GM21825 (cell line): ENCODE measurements at regions not wholly inside any gene's neighbourhood (a gene's known extent, or its start where the extent isn't known, plus 50 kb on each side); places are given as distances from the start of the nearest gene placed in this dataset.
"Not testable (repeated sequence)": the region's sequence is repeated elsewhere in the genome, so short reads cannot be mapped to it uniquely, and the experiment has no call there.

ENCODE experiments used
- ATAC-seq: cut with Tn5 transposase; IDR thresholded peaks from one replicate; pipeline ENCODE4 v1.9.1; 2021; ENCODE audit warnings: mild to moderate bottlenecking, moderate library complexity; ENCODE audit not compliant: unreplicated experiment

DNA sequence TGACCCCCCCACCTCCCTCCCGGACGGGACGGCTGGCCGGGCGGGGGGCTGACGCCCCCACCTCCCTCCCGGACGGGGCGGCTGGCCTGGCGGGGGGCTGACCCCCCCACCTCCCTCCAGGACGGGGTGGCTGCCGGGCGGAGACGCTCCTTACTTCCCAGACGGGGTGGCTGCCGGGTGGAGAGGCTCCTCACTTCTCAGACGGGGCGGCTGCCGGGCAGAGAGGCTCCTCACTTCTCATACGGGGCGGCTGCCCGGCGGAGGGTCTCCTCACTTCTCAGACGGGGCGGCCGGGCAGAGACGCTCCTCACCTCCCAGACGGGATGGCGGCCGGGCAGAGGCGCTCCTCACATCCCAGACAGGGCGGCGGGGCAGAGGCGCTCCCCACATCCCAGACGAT, 84.7 kb downstream of the OR2B2 start:
- ATAC-seq = not testable (repeated sequence)

DNA sequence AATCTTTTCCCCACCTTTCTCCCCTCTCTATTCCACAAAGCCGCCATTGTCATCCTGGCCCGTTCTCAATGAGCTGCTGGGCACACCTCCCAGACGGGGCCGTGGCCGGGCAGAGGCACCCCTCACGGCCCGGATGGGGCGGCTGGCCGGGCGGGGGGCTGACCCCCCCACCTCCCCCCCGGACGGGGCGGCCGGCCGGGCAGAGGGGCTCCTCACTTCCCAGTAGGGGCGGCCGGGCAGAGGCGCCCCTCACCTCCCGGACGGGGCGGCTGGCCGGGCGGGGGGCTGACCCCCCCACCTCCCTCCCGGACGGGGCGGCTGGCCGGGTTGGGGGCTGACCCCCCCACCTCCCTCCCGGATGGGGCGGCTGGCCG, 85.6 kb downstream of the OR2B2 start:
- ATAC-seq = not testable (repeated sequence)

DNA sequence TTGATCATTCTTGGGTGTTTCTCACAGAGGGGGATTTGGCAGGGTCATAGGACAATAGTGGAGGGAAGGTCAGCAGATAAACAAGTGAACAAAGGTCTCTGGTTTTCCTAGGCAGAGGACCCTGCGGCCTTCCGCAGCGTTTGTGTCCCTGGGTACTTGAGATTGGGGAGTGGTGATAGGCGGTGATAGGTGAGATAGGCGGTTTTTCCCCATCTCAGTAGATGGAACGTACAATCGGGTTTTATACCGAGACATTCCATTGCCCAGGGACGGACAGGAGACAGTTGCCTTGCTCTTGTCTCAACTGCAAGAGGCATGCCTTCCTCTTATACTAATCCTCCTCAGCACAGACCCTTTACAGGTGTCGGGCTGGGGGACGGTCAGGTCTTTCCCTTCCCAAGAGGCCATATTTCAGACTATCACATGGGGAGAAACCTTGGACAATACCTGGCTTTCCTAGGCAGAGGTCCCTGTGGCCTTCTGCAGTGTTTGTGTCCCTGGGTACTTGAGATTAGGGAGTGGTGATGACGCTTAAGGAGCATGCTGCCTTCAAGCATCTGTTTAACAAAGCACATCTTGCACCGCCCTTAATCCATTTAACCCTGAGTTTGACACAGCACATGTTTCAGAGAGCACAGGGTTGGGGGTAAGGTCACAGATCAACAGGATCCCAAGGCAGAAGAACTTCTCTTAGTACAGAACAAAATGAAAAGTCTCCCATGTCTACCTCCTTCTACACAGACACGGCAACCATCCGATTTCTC, 86.2 kb downstream of the OR2B2 start:
- ATAC-seq = not testable (repeated sequence)

DNA sequence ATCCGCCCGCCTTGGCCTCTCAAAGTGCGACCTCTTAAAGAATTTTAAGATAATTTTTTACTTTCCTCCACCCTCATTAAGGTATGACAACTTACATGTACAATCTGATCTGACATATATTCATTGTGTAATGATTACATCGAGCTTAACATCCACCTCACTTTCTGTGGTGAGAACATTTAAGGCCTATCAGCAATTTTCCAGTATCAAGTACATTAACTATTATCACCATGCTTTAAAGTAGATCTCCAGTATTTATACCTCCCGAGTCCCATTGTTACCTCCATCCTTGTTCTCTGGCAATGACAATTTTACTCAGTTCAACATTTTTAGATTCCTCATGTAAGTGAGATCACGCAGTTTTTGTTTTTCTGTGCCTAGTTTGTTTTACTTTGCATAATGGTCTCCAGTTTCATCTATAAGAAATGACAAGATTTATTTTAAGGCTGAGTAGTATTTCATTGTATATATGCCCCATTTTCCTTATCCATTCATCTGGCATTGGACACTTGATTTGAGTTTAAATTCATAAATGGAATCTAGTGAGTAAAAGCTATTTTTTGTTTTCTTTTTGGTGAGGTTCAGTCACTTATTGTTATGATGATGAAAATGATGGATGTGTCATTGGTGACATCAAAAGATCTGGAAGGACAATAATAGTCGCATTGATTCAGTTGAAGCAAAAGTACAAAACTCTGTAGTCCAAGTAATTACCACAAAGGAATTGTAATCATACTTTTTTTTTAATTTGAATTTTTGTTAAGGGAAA, 87.0 kb downstream of the OR2B2 start:
- peak; percentile 1 for ATAC-seq

DNA sequence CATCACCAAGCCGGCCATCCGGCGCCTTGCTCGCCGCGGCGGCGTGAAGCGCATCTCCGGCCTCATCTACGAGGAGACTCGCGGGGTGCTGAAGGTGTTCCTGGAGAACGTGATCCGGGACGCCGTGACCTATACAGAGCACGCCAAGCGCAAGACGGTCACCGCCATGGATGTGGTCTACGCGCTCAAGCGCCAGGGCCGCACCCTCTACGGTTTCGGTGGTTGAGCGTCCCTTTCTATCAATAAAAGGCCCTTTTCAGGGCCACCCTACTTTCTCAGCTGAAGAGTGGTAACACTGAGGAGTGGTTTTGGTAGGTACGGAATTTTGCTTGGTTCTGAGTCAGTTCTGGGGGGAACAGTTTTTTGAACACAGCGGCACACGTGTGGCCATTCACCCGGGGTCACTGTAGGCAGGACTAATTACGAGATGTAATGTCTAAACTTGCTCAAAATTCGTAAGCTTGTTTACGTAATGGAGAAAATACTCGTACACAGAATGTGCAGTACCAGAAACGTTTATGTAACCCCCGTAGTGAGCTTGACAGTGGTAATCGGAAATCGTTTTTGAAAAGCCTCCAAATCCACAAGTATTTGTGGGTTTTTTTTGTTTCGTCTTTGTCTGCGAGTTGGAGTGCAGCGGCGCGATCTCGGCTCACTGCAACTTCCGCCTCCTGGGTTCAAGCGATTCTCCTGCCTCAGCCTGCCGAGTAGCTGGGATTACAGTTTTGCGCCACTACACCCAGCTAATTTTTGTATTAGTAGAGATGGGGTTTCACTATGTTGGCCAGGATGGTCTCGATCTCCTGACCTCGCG, 87.8 kb downstream of the OR2B2 start:
- peak; percentile 38 for ATAC-seq

DNA sequence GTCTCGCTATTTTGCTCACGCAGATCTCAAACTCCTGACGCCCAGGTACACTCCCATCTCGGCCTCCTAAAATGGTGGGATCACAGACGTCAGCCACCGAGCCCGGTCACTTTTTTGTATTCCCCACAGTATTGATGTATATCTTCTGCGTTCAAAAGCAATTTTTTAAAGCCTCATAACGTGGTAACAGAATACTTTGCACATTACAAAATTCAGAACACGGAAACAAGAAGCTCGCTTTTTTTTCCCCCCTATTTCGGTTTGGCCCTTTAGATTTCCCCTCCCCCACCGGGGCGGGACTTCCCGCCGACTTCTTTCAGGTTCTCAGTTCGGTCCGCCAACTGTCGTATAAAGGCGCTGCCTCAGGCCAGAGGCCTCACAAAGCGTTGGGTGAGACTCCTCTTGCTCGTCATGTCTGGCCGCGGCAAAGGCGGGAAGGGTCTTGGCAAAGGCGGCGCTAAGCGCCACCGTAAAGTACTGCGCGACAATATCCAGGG, 88.4 kb downstream of the OR2B2 start:
- peak; percentile 72 for ATAC-seq

DNA sequence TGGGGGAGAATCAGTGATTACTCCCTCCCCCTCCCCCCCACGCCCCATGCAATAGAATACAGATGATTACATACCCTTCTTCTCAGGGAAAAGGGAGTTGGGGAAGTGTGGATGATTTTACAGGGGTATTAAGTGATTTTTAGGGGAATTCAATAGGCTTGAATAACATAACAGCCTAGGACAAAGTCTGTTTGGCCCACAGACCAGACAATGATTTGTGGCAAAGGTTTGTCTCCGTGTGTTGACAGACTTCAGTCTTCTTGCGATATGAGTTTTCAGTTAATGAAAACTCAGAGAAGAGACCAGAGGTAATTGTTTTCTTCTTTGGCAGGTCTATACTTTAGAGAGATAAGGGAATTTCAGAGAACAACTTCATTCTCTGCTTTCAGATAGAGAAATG, 95.3 kb downstream of the OR2B2 start:
- ATAC-seq = no peak

DNA sequence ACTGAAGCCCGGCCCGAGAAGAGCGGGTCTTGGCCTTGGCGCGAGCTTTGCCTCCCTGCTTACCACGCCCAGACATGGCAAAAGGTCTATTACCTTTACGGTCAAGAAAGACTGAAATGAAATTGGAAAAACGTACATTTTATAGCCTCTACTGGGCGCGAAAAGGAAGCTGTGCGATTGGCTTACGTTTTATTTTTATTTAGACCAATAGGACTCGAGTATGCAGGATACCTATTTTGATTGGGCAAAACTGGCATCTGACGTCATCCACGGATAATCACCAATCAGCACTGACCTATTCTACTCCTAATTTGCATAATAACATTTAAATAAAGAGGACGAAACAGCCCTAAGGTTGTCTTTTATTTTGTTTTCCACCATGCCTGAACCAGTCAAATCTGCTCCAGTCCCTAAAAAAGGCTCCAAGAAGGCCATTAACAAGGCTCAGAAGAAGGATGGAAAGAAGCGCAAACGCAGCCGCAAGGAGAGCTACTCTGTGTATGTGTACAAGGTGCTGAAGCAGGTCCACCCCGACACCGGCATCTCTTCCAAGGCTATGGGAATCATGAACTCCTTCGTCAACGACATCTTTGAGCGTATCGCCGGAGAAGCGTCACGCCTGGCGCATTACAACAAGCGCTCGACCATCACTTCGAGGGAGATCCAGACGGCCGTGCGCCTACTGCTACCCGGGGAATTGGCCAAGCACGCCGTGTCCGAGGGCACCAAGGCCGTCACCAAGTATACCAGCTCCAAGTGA, 97.4 kb downstream of the OR2B2 start:
- peak; percentile 47 for ATAC-seq

DNA sequence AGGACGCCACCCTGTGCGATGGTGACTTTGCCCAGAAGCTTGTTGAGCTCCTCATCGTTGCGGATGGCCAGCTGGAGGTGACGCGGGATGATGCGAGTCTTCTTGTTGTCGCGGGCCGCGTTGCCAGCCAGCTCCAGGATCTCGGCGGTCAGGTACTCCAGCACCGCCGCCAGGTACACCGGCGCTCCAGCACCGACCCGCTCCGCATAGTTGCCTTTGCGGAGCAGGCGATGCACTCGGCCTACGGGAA, 97.9 kb downstream of the OR2B2 start:
- ATAC-seq = not testable (repeated sequence)

DNA sequence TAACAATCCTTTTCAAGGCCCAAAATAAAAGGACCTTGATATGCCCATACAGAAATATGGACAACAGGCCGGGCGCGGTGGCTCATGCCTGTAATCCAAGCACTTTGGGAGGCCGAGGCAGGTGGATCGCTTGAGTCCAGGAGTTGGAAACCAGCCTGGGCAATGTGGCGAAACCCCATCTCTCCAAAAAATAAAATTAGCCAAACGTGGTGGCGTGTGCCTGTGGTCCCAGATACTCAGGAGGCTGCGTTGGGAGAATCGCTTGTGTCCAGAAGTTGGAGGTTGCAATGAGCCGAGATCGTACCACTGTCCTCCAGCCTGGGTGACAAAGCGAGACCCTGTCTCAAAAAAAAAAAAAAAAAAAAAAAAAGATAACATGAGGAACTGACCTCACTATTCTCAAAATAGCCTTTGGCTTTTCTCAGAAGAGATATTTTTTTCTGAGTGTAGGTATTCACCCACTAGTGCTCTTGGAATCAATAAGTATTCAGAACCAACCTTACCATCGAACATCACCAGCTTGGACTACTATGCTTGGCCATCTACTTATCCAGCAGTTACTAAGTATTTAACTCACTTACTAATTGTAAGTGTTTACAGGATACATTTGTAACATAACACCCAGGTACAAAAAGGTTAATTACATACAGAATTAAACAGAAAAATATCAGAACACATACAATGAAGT, 99.2 kb downstream of the OR2B2 start:
- ATAC-seq = no peak

DNA sequence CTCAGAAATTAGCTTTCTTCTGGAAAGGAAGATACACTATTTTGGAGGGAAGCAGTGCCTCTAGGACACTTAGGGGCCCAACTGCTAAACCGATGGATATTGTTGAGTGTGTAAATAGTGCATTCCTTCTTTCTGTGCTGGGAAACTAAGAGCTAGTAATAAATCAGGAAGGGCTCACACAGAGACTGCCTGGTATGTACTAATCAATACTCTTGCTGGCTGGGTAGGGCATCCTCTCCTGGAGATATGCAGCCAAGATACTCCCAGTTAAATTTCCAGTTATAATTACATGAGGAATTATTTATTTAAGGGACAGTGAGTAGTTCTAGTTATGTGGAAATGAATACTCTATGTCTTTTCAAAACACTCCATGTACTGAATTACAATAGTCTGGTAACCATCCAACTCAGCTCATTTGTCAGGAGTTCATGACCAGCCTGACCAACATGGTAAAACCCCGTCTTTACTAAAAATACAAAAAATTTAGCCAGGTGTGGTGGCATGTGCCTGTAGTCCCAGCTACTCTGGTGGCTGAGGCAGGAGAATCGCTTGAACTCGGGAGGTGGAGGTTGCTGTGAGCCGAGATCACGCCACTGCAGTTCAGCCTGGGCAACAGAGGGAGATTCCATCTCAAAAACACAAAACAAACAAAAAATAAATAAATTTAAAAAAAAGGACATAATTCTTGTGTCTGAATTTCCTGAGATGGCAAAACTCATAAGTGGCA, 100.0 kb downstream of the OR2B2 start:
- no peak for ATAC-seq

DNA sequence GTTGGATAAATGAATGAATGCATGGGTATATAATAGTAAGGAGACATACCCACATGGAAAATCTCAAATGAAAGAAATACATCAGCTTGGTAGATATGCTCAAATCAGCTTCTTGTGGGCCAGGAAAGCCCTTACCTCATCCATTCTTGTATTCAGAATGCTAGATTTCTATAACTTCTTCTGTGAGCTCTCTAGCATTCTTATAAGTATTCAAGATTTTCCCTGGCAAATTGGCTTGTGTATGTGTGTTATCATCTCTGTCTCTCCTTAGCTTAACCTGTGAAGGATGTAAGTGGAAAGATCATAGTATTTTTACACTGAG, 100.8 kb downstream of the OR2B2 start:
- ATAC-seq = no peak

DNA sequence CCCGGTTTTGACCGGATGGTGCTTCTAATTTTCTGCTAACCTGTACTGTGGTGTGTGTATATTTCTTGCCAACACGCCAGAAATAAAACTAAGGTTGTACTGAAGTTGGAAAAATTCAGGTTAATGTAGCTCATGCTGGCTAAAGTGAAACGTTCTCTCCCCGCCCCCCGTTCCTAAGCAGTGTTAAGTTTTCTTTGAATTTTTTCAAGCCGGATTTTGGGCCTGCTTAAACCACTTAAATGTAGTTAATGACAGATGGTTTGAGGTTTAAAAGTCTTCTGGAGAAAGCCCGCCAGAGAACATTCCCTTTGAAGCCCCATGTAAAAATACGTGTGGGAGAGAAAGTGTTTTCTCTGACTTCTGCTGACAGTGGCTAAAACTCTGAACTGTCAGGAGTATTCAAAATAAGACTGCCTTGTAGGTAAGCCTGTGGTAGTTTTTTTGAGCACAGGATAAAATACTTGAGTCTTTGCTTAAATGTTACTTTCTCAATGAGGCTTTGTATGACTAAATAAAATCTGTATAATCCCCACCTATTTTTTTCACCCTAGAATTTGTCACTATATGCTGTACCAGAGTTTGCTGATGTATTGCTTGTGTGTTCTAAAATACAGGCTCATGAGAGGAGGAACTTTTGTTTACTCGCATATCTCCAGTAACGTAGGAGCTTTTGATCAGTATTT, 101.3 kb downstream of the OR2B2 start:
- ATAC-seq = no peak

DNA sequence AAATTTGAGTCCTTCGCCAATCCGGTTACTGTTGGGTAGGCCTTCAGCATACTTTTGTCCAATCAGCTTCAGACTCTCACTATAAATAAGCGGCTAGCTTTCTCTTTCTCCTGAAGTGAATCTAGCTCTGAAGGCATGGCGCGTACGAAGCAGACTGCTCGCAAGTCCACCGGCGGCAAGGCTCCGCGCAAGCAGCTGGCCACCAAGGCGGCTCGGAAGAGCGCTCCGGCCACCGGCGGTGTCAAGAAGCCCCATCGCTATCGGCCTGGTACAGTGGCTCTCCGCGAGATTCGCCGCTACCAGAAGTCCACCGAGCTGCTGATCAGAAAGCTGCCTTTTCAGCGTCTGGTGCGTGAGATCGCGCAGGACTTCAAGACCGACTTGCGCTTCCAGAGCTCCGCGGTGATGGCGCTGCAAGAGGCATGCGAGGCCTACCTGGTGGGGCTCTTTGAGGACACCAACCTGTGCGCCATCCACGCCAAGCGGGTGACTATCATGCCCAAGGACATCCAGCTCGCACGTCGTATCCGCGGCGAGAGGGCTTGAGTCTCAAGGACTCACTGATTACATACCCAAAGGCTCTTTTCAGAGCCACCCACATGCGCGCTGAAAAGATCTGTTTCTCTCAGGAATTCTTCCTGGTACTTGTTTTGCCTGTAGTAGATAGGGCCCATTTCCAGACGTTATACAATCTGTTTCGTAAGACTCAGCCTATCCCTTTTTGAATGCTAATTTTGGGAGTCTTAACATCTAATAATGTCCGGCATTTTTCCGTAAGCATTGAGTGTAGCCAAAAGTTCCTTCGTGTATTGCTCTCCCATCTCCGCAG, 102.0 kb downstream of the OR2B2 start:
- peak; percentile 39 for ATAC-seq

DNA sequence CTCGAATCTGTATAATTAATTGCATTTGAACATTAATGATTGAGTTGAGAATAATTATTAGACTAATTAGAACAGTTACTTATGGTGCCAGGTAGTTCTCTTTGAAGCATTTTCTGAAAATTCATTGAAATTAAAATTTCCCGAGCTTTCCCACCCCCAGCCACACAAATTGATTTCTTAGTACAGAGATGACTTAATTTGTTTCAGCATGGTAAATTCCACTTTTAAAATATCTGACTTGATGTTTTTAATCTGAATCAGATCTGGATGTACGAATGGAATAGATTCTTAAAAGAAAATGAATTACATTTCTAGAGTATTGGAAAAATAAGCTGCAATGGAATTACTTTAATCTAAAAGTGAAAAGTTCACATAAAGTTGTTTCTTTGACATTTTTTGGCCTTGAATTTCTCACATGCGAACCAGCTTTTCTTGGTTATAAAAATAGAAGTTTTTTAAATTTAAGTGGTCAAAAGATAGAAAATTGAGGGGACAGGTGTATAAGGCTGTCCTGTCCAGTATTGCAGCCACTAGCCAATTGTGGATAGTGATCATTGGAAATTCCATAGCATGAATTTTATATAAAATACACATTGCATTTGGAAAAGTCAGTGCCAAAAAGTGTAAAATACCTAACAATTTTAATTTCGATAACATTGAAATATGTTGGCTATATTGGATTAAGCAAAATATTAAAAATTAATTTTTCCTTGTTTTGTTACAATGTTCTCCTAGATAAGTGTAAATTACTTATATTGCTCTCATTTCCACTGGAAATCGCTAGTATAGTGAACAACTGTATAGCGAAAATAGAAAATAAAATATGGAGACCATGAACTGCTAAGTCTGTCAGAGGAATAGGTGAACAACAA, 102.9 kb downstream of the OR2B2 start:
- ATAC-seq = no peak

DNA sequence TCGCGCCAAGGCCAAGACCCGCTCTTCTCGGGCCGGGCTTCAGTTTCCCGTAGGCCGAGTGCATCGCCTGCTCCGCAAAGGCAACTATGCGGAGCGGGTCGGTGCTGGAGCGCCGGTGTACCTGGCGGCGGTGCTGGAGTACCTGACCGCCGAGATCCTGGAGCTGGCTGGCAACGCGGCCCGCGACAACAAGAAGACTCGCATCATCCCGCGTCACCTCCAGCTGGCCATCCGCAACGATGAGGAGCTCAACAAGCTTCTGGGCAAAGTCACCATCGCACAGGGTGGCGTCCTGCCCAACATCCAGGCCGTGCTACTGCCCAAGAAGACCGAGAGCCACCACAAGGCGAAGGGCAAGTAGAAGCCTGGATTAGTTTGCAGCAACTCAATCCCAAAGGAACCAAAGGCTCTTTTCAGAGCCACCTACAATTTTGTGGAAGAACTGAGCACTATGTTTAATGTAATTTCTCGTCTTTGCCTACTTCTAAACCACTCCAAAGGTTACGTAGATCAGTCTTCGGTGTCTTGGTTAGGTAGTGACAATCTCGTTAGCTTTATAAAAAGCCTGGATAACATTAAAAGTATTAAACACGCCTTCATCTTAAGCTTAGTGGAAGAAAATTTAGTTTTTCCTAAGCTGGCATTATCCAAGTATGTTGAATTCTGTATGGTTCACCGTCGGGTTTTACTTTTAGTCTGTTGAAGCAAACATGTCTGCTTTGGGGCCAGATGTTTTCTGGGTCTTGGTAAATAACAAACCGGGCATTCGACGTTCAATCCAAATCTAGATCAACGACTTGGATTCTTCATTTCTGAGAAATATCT, 103.7 kb downstream of the OR2B2 start:
- peak; percentile 5 for ATAC-seq
